NT2/D1 (cell line): ENCODE measurements at regions not wholly inside any gene's neighbourhood (a gene's known extent, or its start where the extent isn't known, plus 50 kb on each side); places are given as distances from the start of the nearest gene placed in this dataset.

ENCODE experiments used
- SUZ12 ChIP-seq: IDR thresholded peaks from 2 replicates; pipeline ENCODE4 v1.6.1; 2011; ENCODE audit not compliant: insufficient read length, insufficient read depth; ENCODE audit errors: extremely low read depth
- YY1 ChIP-seq: IDR thresholded peaks from 2 replicates; pipeline ENCODE4 v1.6.1; 2011; ENCODE audit not compliant: insufficient read length, insufficient read depth
- ZNF274 ChIP-seq: IDR thresholded peaks from 2 replicates; pipeline ENCODE4 v1.6.1; 2011; ENCODE audit warnings: mild to moderate bottlenecking, low read depth, low read length

- no peak for TF ChIP-seq SUZ12
- TF ChIP-seq ZNF274, result no peak
- no peak for TF ChIP-seq YY1
Measured at GRCh38 chr7:130894909-130895750, 161.1 kb upstream of the KLF14 start.
